Esophagus muscularis mucosa (tissue), 4 donors: ENCODE measurements at regions not wholly inside any gene's neighbourhood (a gene's known extent, or its start where the extent isn't known, plus 50 kb on each side); places are given as distances from the start of the nearest gene placed in this dataset.

Experiments
- EP300 ChIP-seq: sonication (generic); formaldehyde crosslinking; IDR thresholded peaks from one replicate; pipeline ENCODE4 v1.6.1; 2017; ENCODE audit warnings: antibody characterized with exemption
- POLR2A ChIP-seq: fragments of 450-650 bp; IDR thresholded peaks from one replicate; pipeline ENCODE4 v1.6.1; 2017; ENCODE audit warnings: antibody characterized with exemption, moderate library complexity, mild to moderate bottlenecking, low read depth
- POLR2AphosphoS5 ChIP-seq, 2 donors: sonication (generic); formaldehyde crosslinking; IDR thresholded peaks; one replicate each; pipeline ENCODE4 v1.6.1; 2017; ENCODE audit warnings: antibody characterized with exemption in 2 of 2
- TF ChIP-seq, protein P1 (sequence below), 3 experiments: fragments of 200-600 bp in 2 of 3; fragments of 450-650 bp in 1 of 3; sonication (generic) in 2 of 3; IDR thresholded peaks; one replicate each; pipeline ENCODE4 v1.5.1; 2017 to 2019; ENCODE audit warnings: antibody characterized with exemption in 3 of 3, mild to moderate bottlenecking in 2 of 3, moderate library complexity in 1 of 3

DNA sequence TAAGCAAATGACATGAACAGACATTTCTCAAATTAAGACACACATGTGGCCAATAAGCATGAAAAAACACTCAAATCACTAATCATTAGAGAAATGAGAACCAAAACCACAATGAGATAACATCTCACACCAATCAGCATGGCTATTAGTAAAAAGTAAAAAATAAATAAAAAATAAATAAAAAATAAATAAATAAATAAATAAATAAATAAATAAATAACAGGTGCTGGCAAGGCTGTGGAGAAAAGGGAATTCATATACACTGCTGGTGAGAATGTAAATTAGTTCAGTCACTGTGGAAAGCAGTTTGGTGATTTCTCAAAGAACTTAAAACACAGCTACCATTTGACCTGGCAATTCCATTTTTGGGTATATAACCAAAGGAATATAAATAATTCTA lies 167.1 kb upstream of the CNKSR2 start:
- TF ChIP-seq, protein P1, sequence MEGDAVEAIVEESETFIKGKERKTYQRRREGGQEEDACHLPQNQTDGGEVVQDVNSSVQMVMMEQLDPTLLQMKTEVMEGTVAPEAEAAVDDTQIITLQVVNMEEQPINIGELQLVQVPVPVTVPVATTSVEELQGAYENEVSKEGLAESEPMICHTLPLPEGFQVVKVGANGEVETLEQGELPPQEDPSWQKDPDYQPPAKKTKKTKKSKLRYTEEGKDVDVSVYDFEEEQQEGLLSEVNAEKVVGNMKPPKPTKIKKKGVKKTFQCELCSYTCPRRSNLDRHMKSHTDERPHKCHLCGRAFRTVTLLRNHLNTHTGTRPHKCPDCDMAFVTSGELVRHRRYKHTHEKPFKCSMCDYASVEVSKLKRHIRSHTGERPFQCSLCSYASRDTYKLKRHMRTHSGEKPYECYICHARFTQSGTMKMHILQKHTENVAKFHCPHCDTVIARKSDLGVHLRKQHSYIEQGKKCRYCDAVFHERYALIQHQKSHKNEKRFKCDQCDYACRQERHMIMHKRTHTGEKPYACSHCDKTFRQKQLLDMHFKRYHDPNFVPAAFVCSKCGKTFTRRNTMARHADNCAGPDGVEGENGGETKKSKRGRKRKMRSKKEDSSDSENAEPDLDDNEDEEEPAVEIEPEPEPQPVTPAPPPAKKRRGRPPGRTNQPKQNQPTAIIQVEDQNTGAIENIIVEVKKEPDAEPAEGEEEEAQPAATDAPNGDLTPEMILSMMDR (IDR thresholded peaks at IDR 0.05) = no peak
- TF ChIP-seq POLR2A (no peak), POLR2AphosphoS5 (IDR thresholded peaks at IDR 0.05) (no peak), EP300 (no peak)
